ENCODE measurements at regions not wholly inside any gene's neighbourhood (a gene's known extent, or its start where the extent isn't known, plus 50 kb on each side); places are given as distances from the start of the nearest gene placed in this dataset.

GRCh38 chr2:19837235-19837766 lies 64.5 kb downstream of the TTC32 start:
- TF ChIP-seq, protein P1, sequence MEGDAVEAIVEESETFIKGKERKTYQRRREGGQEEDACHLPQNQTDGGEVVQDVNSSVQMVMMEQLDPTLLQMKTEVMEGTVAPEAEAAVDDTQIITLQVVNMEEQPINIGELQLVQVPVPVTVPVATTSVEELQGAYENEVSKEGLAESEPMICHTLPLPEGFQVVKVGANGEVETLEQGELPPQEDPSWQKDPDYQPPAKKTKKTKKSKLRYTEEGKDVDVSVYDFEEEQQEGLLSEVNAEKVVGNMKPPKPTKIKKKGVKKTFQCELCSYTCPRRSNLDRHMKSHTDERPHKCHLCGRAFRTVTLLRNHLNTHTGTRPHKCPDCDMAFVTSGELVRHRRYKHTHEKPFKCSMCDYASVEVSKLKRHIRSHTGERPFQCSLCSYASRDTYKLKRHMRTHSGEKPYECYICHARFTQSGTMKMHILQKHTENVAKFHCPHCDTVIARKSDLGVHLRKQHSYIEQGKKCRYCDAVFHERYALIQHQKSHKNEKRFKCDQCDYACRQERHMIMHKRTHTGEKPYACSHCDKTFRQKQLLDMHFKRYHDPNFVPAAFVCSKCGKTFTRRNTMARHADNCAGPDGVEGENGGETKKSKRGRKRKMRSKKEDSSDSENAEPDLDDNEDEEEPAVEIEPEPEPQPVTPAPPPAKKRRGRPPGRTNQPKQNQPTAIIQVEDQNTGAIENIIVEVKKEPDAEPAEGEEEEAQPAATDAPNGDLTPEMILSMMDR (conservative IDR thresholded peaks at IDR 0.05), result no peak
- TF ChIP-seq ZFX (IDR thresholded peaks at IDR 0.05), result no peak

All from C4-2B (cell line).